ENCODE measurements at regions not wholly inside any gene's neighbourhood (a gene's known extent, or its start where the extent isn't known, plus 50 kb on each side); places are given as distances from the start of the nearest gene placed in this dataset.

DNA sequence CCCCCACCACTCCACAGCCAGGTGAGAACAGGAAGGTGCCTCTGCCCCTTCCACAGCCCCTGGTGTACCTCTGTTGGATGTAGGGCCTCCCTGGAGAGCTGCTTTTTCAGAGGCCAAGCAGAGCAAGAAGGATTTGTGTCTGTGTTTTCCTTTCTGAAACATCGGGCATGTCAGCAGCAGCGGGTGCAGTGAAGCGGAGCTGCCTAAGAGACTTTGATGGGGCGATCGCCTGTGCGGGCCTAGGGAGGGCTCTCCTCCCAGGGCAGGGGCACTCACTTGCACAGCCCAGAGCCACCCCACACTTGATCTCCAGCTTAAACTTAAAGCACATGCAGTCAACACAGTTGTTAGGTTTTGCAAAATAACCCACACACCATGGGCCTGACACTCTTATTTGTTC lies 324.7 kb downstream of the ACTR3B start:
- no peak overlapping the region for H2AK5ac ChIP-seq (ENCODE audit: low read depth, low read length)
- no peak overlapping the region for H3K4ac ChIP-seq (ENCODE audit: low read depth, low read length)
- H3K9me3 ChIP-seq (ENCODE audit: control insufficient read depth, insufficient read depth, low read length): peaks cover 32% of the 10 kb centered on the region
- TF ChIP-seq RAD21 (IDR thresholded peaks at IDR 0.05; ENCODE audit: low read length) (no peak), CHD1 (IDR thresholded peaks at IDR 0.05; ENCODE audit: low read depth, low read length) (no peak), FOS (IDR thresholded peaks at IDR 0.05; ENCODE audit: low read depth, low read length) (no peak), MXI1 (IDR thresholded peaks at IDR 0.05; ENCODE audit: borderline replicate concordance, low read depth, low read length) (no peak), MAZ (IDR thresholded peaks at IDR 0.05; ENCODE audit: borderline replicate concordance, low read depth, low read length) (no peak), SMC3 (IDR thresholded peaks at IDR 0.05; ENCODE audit: low read depth, low read length) (no peak), BHLHE40 (IDR thresholded peaks at IDR 0.05; ENCODE audit: low read depth, low read length) (no peak), MAFK (IDR thresholded peaks at IDR 0.05; ENCODE audit: low read depth, low read length) (no peak), CEBPB (IDR thresholded peaks at IDR 0.05; ENCODE audit: low read depth, low read length) (no peak), NFE2L2 (IDR thresholded peaks at IDR 0.05; ENCODE audit: low read depth, low read length) (no peak), POLR2A (IDR thresholded peaks at IDR 0.05; ENCODE audit: low read depth, low read length) (no peak), RCOR1 (IDR thresholded peaks at IDR 0.05; ENCODE audit: insufficient replicate concordance, low read length) (no peak), RFX5 (IDR thresholded peaks at IDR 0.05; ENCODE audit: low read depth, low read length) (no peak)
- TF ChIP-seq, protein P1, sequence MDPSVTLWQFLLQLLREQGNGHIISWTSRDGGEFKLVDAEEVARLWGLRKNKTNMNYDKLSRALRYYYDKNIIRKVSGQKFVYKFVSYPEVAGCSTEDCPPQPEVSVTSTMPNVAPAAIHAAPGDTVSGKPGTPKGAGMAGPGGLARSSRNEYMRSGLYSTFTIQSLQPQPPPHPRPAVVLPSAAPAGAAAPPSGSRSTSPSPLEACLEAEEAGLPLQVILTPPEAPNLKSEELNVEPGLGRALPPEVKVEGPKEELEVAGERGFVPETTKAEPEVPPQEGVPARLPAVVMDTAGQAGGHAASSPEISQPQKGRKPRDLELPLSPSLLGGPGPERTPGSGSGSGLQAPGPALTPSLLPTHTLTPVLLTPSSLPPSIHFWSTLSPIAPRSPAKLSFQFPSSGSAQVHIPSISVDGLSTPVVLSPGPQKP (IDR thresholded peaks at IDR 0.05; ENCODE audit: borderline replicate concordance, low read depth, low read length): no peak
- TF ChIP-seq, protein P2, sequence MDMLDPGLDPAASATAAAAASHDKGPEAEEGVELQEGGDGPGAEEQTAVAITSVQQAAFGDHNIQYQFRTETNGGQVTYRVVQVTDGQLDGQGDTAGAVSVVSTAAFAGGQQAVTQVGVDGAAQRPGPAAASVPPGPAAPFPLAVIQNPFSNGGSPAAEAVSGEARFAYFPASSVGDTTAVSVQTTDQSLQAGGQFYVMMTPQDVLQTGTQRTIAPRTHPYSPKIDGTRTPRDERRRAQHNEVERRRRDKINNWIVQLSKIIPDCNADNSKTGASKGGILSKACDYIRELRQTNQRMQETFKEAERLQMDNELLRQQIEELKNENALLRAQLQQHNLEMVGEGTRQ (IDR thresholded peaks at IDR 0.05; ENCODE audit: low read depth, low read length): no peak
- TF ChIP-seq, protein P3, sequence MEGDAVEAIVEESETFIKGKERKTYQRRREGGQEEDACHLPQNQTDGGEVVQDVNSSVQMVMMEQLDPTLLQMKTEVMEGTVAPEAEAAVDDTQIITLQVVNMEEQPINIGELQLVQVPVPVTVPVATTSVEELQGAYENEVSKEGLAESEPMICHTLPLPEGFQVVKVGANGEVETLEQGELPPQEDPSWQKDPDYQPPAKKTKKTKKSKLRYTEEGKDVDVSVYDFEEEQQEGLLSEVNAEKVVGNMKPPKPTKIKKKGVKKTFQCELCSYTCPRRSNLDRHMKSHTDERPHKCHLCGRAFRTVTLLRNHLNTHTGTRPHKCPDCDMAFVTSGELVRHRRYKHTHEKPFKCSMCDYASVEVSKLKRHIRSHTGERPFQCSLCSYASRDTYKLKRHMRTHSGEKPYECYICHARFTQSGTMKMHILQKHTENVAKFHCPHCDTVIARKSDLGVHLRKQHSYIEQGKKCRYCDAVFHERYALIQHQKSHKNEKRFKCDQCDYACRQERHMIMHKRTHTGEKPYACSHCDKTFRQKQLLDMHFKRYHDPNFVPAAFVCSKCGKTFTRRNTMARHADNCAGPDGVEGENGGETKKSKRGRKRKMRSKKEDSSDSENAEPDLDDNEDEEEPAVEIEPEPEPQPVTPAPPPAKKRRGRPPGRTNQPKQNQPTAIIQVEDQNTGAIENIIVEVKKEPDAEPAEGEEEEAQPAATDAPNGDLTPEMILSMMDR (conservative IDR thresholded peaks at IDR 0.05; ENCODE audit: low read depth, low read length): no peak
- H3K56ac ChIP-seq (ENCODE audit: extremely low read depth, insufficient read depth, low read length): no peak overlapping the region
- H2AK9ac ChIP-seq (replicated peaks; ENCODE audit: low read depth, low read length, poor library complexity): no peak overlapping the region
- H3K9ac ChIP-seq (ENCODE audit: low read depth, low read length): no peak overlapping the region
- H3K4me1 ChIP-seq (ENCODE audit: control insufficient read depth, insufficient read depth, low read length): no peaks in the 10 kb centered on the region
- no peak overlapping the region for H2BK5ac ChIP-seq (ENCODE audit: low read depth, low read length, poor library complexity, severe bottlenecking)
- H4K91ac ChIP-seq (ENCODE audit: insufficient read depth, low read depth, low read length): no peak overlapping the region
- no peak overlapping the region for H4K5ac ChIP-seq (ENCODE audit: low read depth, low read length)
- H3K14ac ChIP-seq (replicated peaks; ENCODE audit: low read depth, low read length): no peak overlapping the region
- H2AFZ ChIP-seq (replicated peaks; ENCODE audit: low read length, poor library complexity): no peak overlapping the region
- no peak overlapping the region for H2BK120ac ChIP-seq (ENCODE audit: low read depth, low read length)
- ATAC-seq (ENCODE audit: low read depth) (no peak), DNase-seq (no peak)
- H2BK20ac ChIP-seq (ENCODE audit: low read depth, low read length): no peak overlapping the region
- H4K20me1 ChIP-seq (ENCODE audit: insufficient read depth, low read length): no peaks in the 10 kb centered on the region
- H3K79me1 ChIP-seq (ENCODE audit: low read depth in 1 of 2, low read length in 2 of 2): no peaks in the 10 kb centered on the region
- no peak overlapping the region for H2BK15ac ChIP-seq (ENCODE audit: low read depth, low read length)
- intact Hi-C loops (cut with micrococcal nuclease) (no loop called here), in situ Hi-C loops (cut with MboI; ENCODE audit: low sequenced_read_pairs) (no loop called here), dilution Hi-C loops (cut with HindIII; ENCODE audit: low sequenced_read_pairs, unreplicated experiment) (no loop called here)
- ChIA-PET CTCF (no interaction called here), POLR2A (ENCODE audit: unreplicated experiment) (no interaction called here)
- H3K36me3 ChIP-seq (ENCODE audit: control insufficient read depth, insufficient read depth, low read length): no peaks in the 10 kb centered on the region
- no peak overlapping the region for H3K4me3 ChIP-seq (ENCODE audit: insufficient read depth, low read depth, low read length)
- no peak overlapping the region for H3K27ac ChIP-seq (ENCODE audit: insufficient read depth, low read length)
- H3K18ac ChIP-seq (ENCODE audit: low read depth, low read length): no peak overlapping the region
- no peaks in the 10 kb centered on the region for H3K27me3 ChIP-seq (ENCODE audit: control insufficient read depth, insufficient read depth, low read length)
- no peak overlapping the region for H3K23ac ChIP-seq (ENCODE audit: low read depth, low read length)
- no peak overlapping the region for H4K8ac ChIP-seq (ENCODE audit: low read depth in 2 of 2, low read length in 2 of 2)
- no CpG with 5 or more reads among the region's 6 CpGs for WGBS, 2 experiments (ENCODE audit: extremely low coverage in 2 of 2, insufficient read length in 1 of 2)
- no TSS peak for BruUV-seq (replicated peaks)
- no peak overlapping the region for H3K4me2 ChIP-seq (ENCODE audit: low read depth, low read length)
- H3K9me1 ChIP-seq (ENCODE audit: insufficient read depth, low read length): no peaks in the 10 kb centered on the region
